Activated naive CD4-positive, alpha-beta T cell treated with anti-CD3 and anti-CD28 coated beads for 36 hours (primary cell): ENCODE measurements at regions not wholly inside any gene's neighbourhood (a gene's known extent, or its start where the extent isn't known, plus 50 kb on each side); places are given as distances from the start of the nearest gene placed in this dataset.

Experiments used
- CTCF ChIA-PET: fragments of 350-600 bp; sonication (Branson Sonifier 250); formaldehyde crosslinking; loops from one replicate; lab custom pipeline; 2021; ENCODE audit warnings: antibody characterized with exemption; lab: Charles Lee
- DNase-seq: peaks from one replicate; pipeline ENCODE4 v3.0.0-alpha.2; 2020
- H3K27ac Mint-ChIP-seq: one replicate; pipeline ENCODE4 v1.8.0; 2021; ENCODE audit warnings: mild to moderate bottlenecking, mixed read lengths
- H3K27me3 Mint-ChIP-seq: one replicate; pipeline ENCODE4 v1.8.0; 2021; ENCODE audit warnings: low read depth, mixed read lengths
- H3K36me3 Mint-ChIP-seq: one replicate; pipeline ENCODE4 v1.8.0; 2021; ENCODE audit warnings: low read depth, mixed read lengths
- H3K4me1 Mint-ChIP-seq: one replicate; pipeline ENCODE4 v1.8.0; 2021; ENCODE audit warnings: low read depth, mixed read lengths
- H3K4me3 Mint-ChIP-seq: one replicate; pipeline ENCODE4 v1.8.0; 2021; ENCODE audit warnings: mild to moderate bottlenecking, moderate library complexity, mixed read lengths
- H3K9me3 Mint-ChIP-seq: one replicate; pipeline ENCODE4 v1.8.0; 2021; ENCODE audit warnings: mixed read lengths
- intact Hi-C: fragments of 100-400 bp; cut with micrococcal nuclease; formaldehyde crosslinking; loops from one replicate; pipeline ENCODE4 v1.15.1; 2023

DNA sequence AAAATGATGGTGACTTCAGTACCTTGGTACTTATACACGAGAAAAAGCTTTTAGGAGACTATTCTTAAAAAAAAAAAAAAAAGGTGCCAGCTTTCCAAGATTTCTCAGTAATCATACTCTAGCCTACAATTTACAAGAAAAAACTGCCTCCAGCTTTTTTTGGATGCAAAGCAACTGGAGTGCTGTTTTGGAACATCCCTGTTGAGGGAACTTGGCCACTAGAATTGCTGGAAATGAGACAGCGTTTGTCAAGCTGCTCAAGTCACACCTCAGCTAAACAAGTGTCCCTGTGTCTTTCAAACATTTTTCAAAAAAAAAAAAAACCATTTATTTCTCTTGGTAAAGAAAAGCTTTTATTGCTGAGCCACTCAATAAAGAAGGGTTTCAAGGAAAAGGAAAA, 413.1 kb upstream of the ARGLU1 start:
- H3K36me3 Mint-ChIP-seq, result no peaks in the 10 kb centered on the region
- no peak overlapping the region for H3K4me3 Mint-ChIP-seq
- H3K9me3 Mint-ChIP-seq, result peaks cover 5% of the 10 kb centered on the region
- no peak for DNase-seq
- no peak overlapping the region for H3K27ac Mint-ChIP-seq
- CTCF ChIA-PET, result interaction anchor here (1.0 kb wide), 1 partner anchor 138 kb away, joined by 3 read pairs; no protein-coding TSS in a partner anchor
- intact Hi-C loops, result no loop called here
- H3K27me3 Mint-ChIP-seq, result no peaks in the 10 kb centered on the region
- no peaks in the 10 kb centered on the region for H3K4me1 Mint-ChIP-seq

- CTCF ChIA-PET, result no interaction called here
- Mint-ChIP-seq H3K36me3 (no peaks in the 10 kb centered on the region), H3K4me3 (no peak overlapping the region), H3K9me3 (peaks cover 3% of the 10 kb centered on the region), H3K27ac (no peak overlapping the region), H3K4me1 (no peaks in the 10 kb centered on the region), H3K27me3 (no peaks in the 10 kb centered on the region)
- DNase-seq, result no peak
- intact Hi-C loops, result no loop called here
These were observed 399.5 kb upstream of the ARGLU1 start for GRCh38 chr13:106967391-106967790.

DNA sequence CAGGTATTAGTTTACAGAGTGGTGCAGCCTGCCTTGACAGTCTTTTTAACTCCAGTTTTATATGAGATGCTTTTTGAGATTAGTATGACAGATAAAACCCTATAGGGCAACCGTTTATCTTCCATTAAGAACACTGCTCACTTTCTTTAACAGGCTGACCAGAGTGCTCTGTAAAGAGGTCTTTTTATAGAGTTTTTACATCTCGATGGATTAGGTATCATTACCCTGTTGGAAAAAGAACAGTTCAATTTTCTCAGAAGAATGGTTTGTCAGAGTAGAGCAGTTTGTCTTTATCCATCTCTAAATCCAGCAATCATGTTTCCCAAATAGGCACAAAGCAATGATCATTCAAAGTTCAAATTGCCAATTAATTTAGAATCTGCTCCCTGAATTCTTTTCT, 395.2 kb upstream of the ARGLU1 start:
- intact Hi-C loops, result no loop called here
- Mint-ChIP-seq H3K4me1 (no peaks in the 10 kb centered on the region), H3K9me3 (peaks cover 3% of the 10 kb centered on the region), H3K27me3 (no peaks in the 10 kb centered on the region), H3K4me3 (no peak overlapping the region), H3K36me3 (no peaks in the 10 kb centered on the region), H3K27ac (no peak overlapping the region)
- DNase-seq, result no peak
- CTCF ChIA-PET, result no interaction called here

GRCh38 chr13:106961651-106962050, 393.7 kb upstream of the ARGLU1 start:
- no peak for DNase-seq
- CTCF ChIA-PET, result no interaction called here
- Mint-ChIP-seq H3K27ac (no peak overlapping the region), H3K4me3 (no peak overlapping the region), H3K4me1 (no peaks in the 10 kb centered on the region), H3K27me3 (no peaks in the 10 kb centered on the region), H3K36me3 (no peaks in the 10 kb centered on the region), H3K9me3 (peaks cover 2% of the 10 kb centered on the region)
- intact Hi-C loops, result no loop called here

- no peak for DNase-seq
- intact Hi-C loops, result no loop called here
- H3K27ac Mint-ChIP-seq, result no peak overlapping the region
- no peaks in the 10 kb centered on the region for H3K4me1 Mint-ChIP-seq
- no peak overlapping the region for H3K4me3 Mint-ChIP-seq
- CTCF ChIA-PET, result no interaction called here
- no peaks in the 10 kb centered on the region for H3K36me3 Mint-ChIP-seq
- peaks cover 1% of the 10 kb centered on the region for H3K9me3 Mint-ChIP-seq
- H3K27me3 Mint-ChIP-seq, result no peaks in the 10 kb centered on the region
These were observed 393.3 kb upstream of the ARGLU1 start for GRCh38 chr13:106961216-106961615.

GRCh38 chr13:106958621-106959048, 390.7 kb upstream of the ARGLU1 start:
- no peak for DNase-seq
- Mint-ChIP-seq H3K4me1 (no peaks in the 10 kb centered on the region), H3K36me3 (no peaks in the 10 kb centered on the region), H3K9me3 (peaks cover 6% of the 10 kb centered on the region), H3K27ac (no peak overlapping the region), H3K4me3 (no peak overlapping the region), H3K27me3 (peaks cover 2% of the 10 kb centered on the region)
- CTCF ChIA-PET, result no interaction called here
- intact Hi-C loops, result no loop called here

DNA sequence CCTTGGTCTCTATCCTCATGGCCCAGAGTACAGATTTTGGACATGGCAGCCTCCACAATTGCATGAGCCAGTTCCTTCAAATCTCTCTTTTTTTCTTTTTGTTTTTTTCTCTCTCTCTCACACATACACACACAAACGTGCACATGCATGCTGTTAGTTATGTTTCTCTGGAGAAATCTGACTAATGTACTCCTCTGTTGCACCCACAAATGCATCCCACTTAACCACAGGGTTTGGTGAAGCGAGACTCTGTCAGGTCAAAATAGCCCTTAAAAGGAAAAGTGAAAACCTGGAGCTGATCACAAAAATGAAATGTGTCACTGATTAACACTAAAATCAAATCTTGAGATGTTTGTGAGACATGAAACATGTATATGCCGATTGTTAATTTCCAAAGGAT, 374.6 kb upstream of the ARGLU1 start:
- CTCF ChIA-PET, result no interaction called here
- DNase-seq, result no peak
- Mint-ChIP-seq H3K36me3 (no peaks in the 10 kb centered on the region), H3K27me3 (no peaks in the 10 kb centered on the region), H3K9me3 (no peaks in the 10 kb centered on the region), H3K4me1 (no peaks in the 10 kb centered on the region), H3K4me3 (no peak overlapping the region), H3K27ac (no peak overlapping the region)
- intact Hi-C loops, result no loop called here

DNA sequence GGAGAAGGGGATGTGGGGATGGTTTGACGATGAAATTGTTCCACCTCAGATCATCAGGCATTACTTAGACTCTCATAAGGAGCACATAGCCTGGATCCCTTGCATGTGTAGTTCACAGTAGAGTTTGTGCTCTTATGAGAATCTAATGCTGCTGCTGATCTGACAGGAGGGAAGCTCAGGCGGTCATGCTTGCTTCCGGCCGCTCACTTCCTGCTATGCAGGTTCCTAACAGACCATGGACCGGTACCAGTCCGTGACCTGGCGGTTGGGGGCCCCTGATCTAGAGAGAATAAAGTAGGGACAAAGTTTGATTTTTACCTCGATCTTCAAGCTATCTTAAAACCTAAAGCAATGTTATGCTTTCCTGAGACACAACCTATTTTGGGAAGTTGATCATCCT, 373.8 kb upstream of the ARGLU1 start:
- DNase-seq, result no peak
- Mint-ChIP-seq H3K36me3 (no peaks in the 10 kb centered on the region), H3K4me1 (no peaks in the 10 kb centered on the region), H3K27ac (no peak overlapping the region), H3K4me3 (no peak overlapping the region), H3K9me3 (no peaks in the 10 kb centered on the region), H3K27me3 (no peaks in the 10 kb centered on the region)
- intact Hi-C loops, result no loop called here
- CTCF ChIA-PET, result interaction anchor here (0.7 kb wide), 1 partner anchor 182 kb away, joined by 3 read pairs; no protein-coding TSS in a partner anchor

DNA sequence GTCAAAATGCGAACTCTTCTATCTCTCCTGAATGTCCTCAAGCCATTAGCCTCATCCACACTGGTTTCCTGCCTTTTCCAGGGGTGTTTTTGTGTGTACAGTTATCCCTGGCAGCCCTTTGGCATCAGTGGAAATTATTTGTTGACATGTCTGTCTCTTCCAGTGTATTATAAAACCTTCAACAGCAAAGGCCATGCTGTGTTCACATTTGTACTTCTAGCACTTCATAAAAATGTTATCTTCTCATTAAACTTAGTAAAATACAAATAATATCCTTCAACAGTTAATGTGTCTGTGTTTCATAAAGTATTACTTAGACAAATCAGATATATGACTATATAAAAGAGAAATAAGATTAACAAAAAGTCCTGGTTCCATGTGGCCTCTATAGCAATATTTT, 359.5 kb upstream of the ARGLU1 start:
- intact Hi-C loops, result no loop called here
- DNase-seq, result no peak
- H3K4me3 Mint-ChIP-seq, result no peak overlapping the region
- H3K27ac Mint-ChIP-seq, result no peak overlapping the region
- no peaks in the 10 kb centered on the region for H3K36me3 Mint-ChIP-seq
- CTCF ChIA-PET, result no interaction called here
- peaks cover 4% of the 10 kb centered on the region for H3K27me3 Mint-ChIP-seq
- H3K4me1 Mint-ChIP-seq, result no peaks in the 10 kb centered on the region
- H3K9me3 Mint-ChIP-seq, result peaks cover under 1% of the 10 kb centered on the region

DNA sequence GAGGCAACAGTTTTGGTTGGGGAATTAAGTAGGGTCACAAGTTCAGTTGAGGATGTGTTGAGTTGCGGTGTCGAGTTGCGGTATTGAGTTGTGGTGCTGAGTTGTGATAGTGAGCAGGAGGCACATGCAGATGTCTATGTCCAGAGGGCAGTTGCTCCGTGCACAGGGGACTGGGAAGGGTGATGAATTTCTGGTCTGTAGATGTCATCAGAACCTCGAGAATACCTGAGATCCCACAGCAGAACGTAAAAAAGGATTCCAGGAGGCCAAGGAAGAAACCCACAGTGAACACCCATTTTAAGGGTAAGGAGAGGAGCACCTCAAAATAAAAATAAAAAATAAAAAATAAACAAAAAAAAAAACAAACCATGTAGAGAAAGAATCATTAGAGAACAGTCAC, 354.4 kb upstream of the ARGLU1 start:
- intact Hi-C loops, result no loop called here
- Mint-ChIP-seq H3K9me3 (no peaks in the 10 kb centered on the region), H3K4me3 (no peak overlapping the region), H3K4me1 (peaks cover 7% of the 10 kb centered on the region), H3K27ac (no peak overlapping the region), H3K27me3 (peaks cover 30% of the 10 kb centered on the region), H3K36me3 (no peaks in the 10 kb centered on the region)
- CTCF ChIA-PET, result no interaction called here
- DNase-seq, result no peak

- Mint-ChIP-seq H3K27me3 (peaks cover 43% of the 10 kb centered on the region), H3K4me3 (no peak overlapping the region), H3K27ac (no peak overlapping the region), H3K9me3 (no peaks in the 10 kb centered on the region), H3K36me3 (no peaks in the 10 kb centered on the region), H3K4me1 (peaks cover 7% of the 10 kb centered on the region)
- no peak for DNase-seq
- CTCF ChIA-PET, result interaction anchor here (0.8 to 1.1 kb wide), 3 partner anchors 12 to 300 kb away, joined by 3 to 4 read pairs (median 3); no protein-coding TSS in a partner anchor
- intact Hi-C loops, result loop anchor here (2.0 to 10.0 kb wide), 4 partner anchors 351 to 1782 kb away; partner anchors contain the start of genes ARGLU1, EFNB2 and TNFSF13B
These were observed 351.7 kb upstream of the ARGLU1 start for GRCh38 chr13:106919638-106920037.

DNA sequence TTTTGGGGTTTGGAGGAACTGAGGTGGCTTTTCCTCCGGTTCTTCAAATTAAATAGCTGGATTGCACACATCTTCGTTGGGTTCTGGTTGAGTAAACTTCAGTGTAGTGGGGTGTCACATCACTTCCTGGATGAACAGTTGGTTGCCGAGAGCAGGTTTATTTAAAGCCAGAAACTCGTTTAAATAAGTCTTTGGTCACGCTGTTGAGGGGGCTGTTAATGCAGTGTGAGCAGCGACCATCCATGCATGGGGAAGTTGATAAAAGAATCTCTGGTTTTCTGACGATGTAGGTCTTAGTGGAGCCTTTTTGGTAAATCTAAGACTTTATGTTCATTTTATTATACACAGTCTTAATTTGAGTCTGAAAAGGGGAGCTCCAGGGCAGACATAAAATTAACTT, 351.2 kb upstream of the ARGLU1 start:
- peaks cover 7% of the 10 kb centered on the region for H3K4me1 Mint-ChIP-seq
- H3K27me3 Mint-ChIP-seq, result peaks cover 46% of the 10 kb centered on the region
- H3K36me3 Mint-ChIP-seq, result no peaks in the 10 kb centered on the region
- DNase-seq, result no peak
- no peak overlapping the region for H3K27ac Mint-ChIP-seq
- intact Hi-C loops, result loop anchor here (2.0 to 10.0 kb wide), 4 partner anchors 350 to 1782 kb away; partner anchors contain the start of genes ARGLU1, EFNB2 and TNFSF13B
- no peaks in the 10 kb centered on the region for H3K9me3 Mint-ChIP-seq
- CTCF ChIA-PET, result interaction anchor here (0.7 to 1.1 kb wide), 3 partner anchors 19 to 299 kb away, joined by 3 to 4 read pairs (median 3); no protein-coding TSS in a partner anchor
- no peak overlapping the region for H3K4me3 Mint-ChIP-seq

GRCh38 chr13:106918557-106918860, 350.6 kb upstream of the ARGLU1 start:
- Mint-ChIP-seq H3K36me3 (no peaks in the 10 kb centered on the region), H3K9me3 (no peaks in the 10 kb centered on the region), H3K4me3 (no peak overlapping the region), H3K27ac (no peak overlapping the region), H3K4me1 (peaks cover 7% of the 10 kb centered on the region), H3K27me3 (peaks cover 44% of the 10 kb centered on the region)
- DNase-seq, result no peak
- intact Hi-C loops, result loop anchor here (2.0 to 10.0 kb wide), 4 partner anchors 350 to 1781 kb away; partner anchors contain the start of genes ARGLU1, EFNB2 and TNFSF13B
- CTCF ChIA-PET, result no interaction called here
